NCI-H446 (cell line): ENCODE measurements at regions not wholly inside any gene's neighbourhood (a gene's known extent, or its start where the extent isn't known, plus 50 kb on each side); places are given as distances from the start of the nearest gene placed in this dataset.
"Not testable (repeated sequence)": the region's sequence is repeated elsewhere in the genome, so short reads cannot be mapped to it uniquely, and the experiment has no call there.

Experiments
- DNase-seq, 2 experiments: peaks; one replicate each; lab custom pipeline; 2025; lab: John Stamatoyannopoulos, UW

- DNase-seq: no peak
Observed at GRCh38 chr1:192418552-192419285, 101.9 kb downstream of the RGS21 start.

GRCh38 chr1:192430644-192431043 is 113.9 kb downstream of the RGS21 start:
- no peak for DNase-seq

- DNase-seq: no peak
Observed at GRCh38 chr1:192435704-192436103, 118.9 kb downstream of the RGS21 start.

- no peak for DNase-seq
Observed at GRCh38 chr1:192436441-192437078, 119.8 kb downstream of the RGS21 start.

GRCh38 chr1:192438737-192439136 is 121.9 kb downstream of the RGS21 start:
- no peak for DNase-seq

- no peak for DNase-seq
Observed at GRCh38 chr1:192439373-192440025, 122.7 kb downstream of the RGS21 start.

GRCh38 chr1:192441492-192441891 is 124.7 kb downstream of the RGS21 start:
- DNase-seq: no peak

- no peak for DNase-seq
Observed at GRCh38 chr1:192442736-192443135, 125.9 kb downstream of the RGS21 start.

- DNase-seq: no peak
Observed at GRCh38 chr1:192443616-192444015, 126.8 kb downstream of the RGS21 start.

GRCh38 chr1:192445241-192445640 is 128.4 kb downstream of the RGS21 start:
- DNase-seq: no peak

GRCh38 chr1:192445839-192446489 is 129.2 kb downstream of the RGS21 start:
- DNase-seq: peak; percentile 12 to 71

GRCh38 chr1:192448026-192448578 is 127.5 kb upstream of the RGS1 start:
- DNase-seq: no peak

GRCh38 chr1:192453360-192453992 is 122.1 kb upstream of the RGS1 start:
- no peak for DNase-seq

GRCh38 chr1:192459467-192459866 is 116.1 kb upstream of the RGS1 start:
- no peak for DNase-seq

- DNase-seq: no peak
Observed at GRCh38 chr1:192461684-192462083, 113.9 kb upstream of the RGS1 start.

- DNase-seq: no peak
Observed at GRCh38 chr1:192462616-192463015, 113.0 kb upstream of the RGS1 start.

GRCh38 chr1:192463661-192464060 is 111.9 kb upstream of the RGS1 start:
- DNase-seq: no peak

- DNase-seq: not testable (repeated sequence)
Observed at GRCh38 chr1:192465221-192465620, 110.4 kb upstream of the RGS1 start.

GRCh38 chr1:192474080-192474683 is 101.4 kb upstream of the RGS1 start:
- peak; percentile 29 to 79 for DNase-seq

GRCh38 chr1:192475329-192475728 is 100.2 kb upstream of the RGS1 start:
- DNase-seq: no peak

- DNase-seq: no peak
Observed at GRCh38 chr1:192475970-192476369, 99.6 kb upstream of the RGS1 start.
